Psoas muscle (tissue), 7 donors: ENCODE measurements at regions not wholly inside any gene's neighbourhood (a gene's known extent, or its start where the extent isn't known, plus 50 kb on each side); places are given as distances from the start of the nearest gene placed in this dataset.
"Not testable (repeated sequence)": the region's sequence is repeated elsewhere in the genome, so short reads cannot be mapped to it uniquely, and the experiment has no call there.

Experiments
- ATAC-seq, 4 donors: fragments of 200-7000 bp; cut with Tn5 transposase; one replicate each; pipeline ENCODE4 v1.9.1; 2020; ENCODE audit warnings: moderate library complexity in 3 of 4, mild to moderate bottlenecking in 2 of 4
- DNase-seq, 2 donors: peaks; one replicate each; pipeline ENCODE4 v3.0.0-alpha.2; 2020
- H3K27ac ChIP-seq: fragments of 200-600 bp; one replicate; pipeline ENCODE4 v1.8.0; 2022
- H3K27me3 ChIP-seq, 3 donors: fragments of 200-600 bp in 1 of 3; one replicate each; pipeline versions ENCODE4 v1.6.1 to v1.8.0; 2013 to 2022; ENCODE audit warnings: low read length in 2 of 3, mild to moderate bottlenecking in 2 of 3, moderate library complexity in 1 of 3; ENCODE audit not compliant: insufficient read depth in 3 of 3
- H3K36me3 ChIP-seq, 2 donors: fragments of 200-600 bp in 1 of 2; one replicate each; pipeline versions ENCODE4 v1.6.1 to v1.8.0; 2013 to 2022; ENCODE audit warnings: low read depth in 1 of 2, mild to moderate bottlenecking in 1 of 2, moderate library complexity in 1 of 2; ENCODE audit not compliant: insufficient read depth in 1 of 2
- H3K4me1 ChIP-seq: fragments of 200-600 bp; one replicate; pipeline ENCODE4 v1.8.0; 2022
- H3K4me3 ChIP-seq: fragments of 200-600 bp; one replicate; pipeline ENCODE4 v1.8.0; 2022; ENCODE audit warnings: mild to moderate bottlenecking
- H3K9me3 ChIP-seq: fragments of 200-600 bp; one replicate; pipeline ENCODE4 v1.8.0; 2022
- WGBS, 3 donors: extraction: QIAGEN DNeasy Blood & Tissue Kit; methylation state at CpG; one replicate each; pipeline versions ENCODE4 v1.1.6 to v1.1.7; 2013; 5-methylcytosine and 5-hydroxymethylcytosine counted together
- intact Hi-C, 2 donors: fragments of 100-400 bp; cut with DNase I; formaldehyde crosslinking; loops; one replicate each; pipeline versions ENCODE4 v1.11.0 to v1.14.2; 2022
- TF ChIP-seq, protein P1 (sequence below): fragments of 200-600 bp; IDR thresholded peaks from one replicate; pipeline ENCODE4 v1.8.0; 2022; ENCODE audit warnings: antibody characterized with exemption
- donor health status: healthy with polysubstance abuse.
- donor health status: DM: no; HTN: no; CAD: no; lungs with moderate emphysema.
- donor health status: Bipolar disorder and iron deficiency.
- donor health status: healthy.
- donor health status: DM: yes; HTN: yes; CAD: no.
- donor health status: DM: no; HTN: no; CAD: no.
- donor health status: DM: yes; HTN: yes; CAD: no.

DNA sequence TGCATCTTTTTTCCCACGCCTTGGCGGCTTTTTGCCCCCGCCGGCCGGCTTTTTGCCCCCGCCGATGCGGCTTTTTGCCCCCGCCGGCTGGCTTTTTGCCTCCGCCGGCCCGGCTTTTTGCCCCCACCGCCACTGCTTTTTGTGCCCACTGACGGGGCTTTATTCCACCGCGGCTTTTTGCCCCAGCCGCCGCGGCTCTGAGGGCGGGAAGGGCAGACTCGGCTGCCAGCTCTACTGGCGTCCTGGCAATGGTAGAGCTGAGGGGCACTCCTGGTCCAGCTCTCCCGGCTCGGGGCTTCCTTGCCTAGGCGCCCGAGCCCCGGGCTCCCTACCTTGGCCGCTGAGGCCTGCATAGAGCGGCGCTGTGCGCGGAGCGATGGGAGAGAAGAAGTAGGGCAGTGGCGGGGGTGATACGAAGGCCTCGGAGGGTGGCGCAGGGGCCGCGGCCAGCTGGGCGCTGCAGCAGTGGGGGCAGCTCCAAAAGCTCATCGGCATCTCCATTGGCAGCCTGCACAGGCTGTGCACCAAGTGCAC lies 591.4 kb downstream of the TP53TG3F start:
- intact Hi-C loops = no loop called here
- Histone ChIP-seq H3K36me3 (no peaks in the 10 kb centered on the region), H3K9me3 (no peaks in the 10 kb centered on the region), H3K4me1 (no peaks in the 10 kb centered on the region), H3K27me3 (no peaks in the 10 kb centered on the region), H3K4me3 (no peak overlapping the region), H3K27ac (no peak overlapping the region)
- ATAC-seq (no peak), DNase-seq (no peak)
- WGBS, 3 donors = 47 to 55% (median 52%) methylated on average over 39 to 42 of the region's 42 CpGs
- TF ChIP-seq, protein P1, sequence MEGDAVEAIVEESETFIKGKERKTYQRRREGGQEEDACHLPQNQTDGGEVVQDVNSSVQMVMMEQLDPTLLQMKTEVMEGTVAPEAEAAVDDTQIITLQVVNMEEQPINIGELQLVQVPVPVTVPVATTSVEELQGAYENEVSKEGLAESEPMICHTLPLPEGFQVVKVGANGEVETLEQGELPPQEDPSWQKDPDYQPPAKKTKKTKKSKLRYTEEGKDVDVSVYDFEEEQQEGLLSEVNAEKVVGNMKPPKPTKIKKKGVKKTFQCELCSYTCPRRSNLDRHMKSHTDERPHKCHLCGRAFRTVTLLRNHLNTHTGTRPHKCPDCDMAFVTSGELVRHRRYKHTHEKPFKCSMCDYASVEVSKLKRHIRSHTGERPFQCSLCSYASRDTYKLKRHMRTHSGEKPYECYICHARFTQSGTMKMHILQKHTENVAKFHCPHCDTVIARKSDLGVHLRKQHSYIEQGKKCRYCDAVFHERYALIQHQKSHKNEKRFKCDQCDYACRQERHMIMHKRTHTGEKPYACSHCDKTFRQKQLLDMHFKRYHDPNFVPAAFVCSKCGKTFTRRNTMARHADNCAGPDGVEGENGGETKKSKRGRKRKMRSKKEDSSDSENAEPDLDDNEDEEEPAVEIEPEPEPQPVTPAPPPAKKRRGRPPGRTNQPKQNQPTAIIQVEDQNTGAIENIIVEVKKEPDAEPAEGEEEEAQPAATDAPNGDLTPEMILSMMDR = no peak

- TF ChIP-seq, protein P1 = no peak
- Histone ChIP-seq H3K9me3 (no peaks in the 10 kb centered on the region), H3K4me1 (no peaks in the 10 kb centered on the region), H3K27ac (no peak overlapping the region), H3K36me3 (no peaks in the 10 kb centered on the region), H3K27me3 (no peaks in the 10 kb centered on the region), H3K4me3 (no peak overlapping the region)
- 54 to 61% (median 56%) methylated on average over 3 of the region's 3 CpGs for WGBS, 3 donors
- intact Hi-C loops = no loop called here
- ATAC-seq (no peak), DNase-seq (no peak)
Measured at GRCh38 chr16:34054137-34054536, 594.7 kb downstream of the TP53TG3F start.

GRCh38 chr16:34054969-34055368 lies 595.6 kb downstream of the TP53TG3F start:
- H3K4me3 ChIP-seq = no peak overlapping the region
- H3K36me3 ChIP-seq = no peaks in the 10 kb centered on the region
- no peaks in the 10 kb centered on the region for H3K9me3 ChIP-seq
- no peaks in the 10 kb centered on the region for H3K4me1 ChIP-seq
- intact Hi-C loops = no loop called here
- no peaks in the 10 kb centered on the region for H3K27me3 ChIP-seq
- WGBS, 3 donors = 47 to 50% (median 48%) methylated on average over 4 of the region's 4 CpGs
- ATAC-seq (no peak), DNase-seq (no peak)
- H3K27ac ChIP-seq = no peak overlapping the region
- TF ChIP-seq, protein P1 = no peak

DNA sequence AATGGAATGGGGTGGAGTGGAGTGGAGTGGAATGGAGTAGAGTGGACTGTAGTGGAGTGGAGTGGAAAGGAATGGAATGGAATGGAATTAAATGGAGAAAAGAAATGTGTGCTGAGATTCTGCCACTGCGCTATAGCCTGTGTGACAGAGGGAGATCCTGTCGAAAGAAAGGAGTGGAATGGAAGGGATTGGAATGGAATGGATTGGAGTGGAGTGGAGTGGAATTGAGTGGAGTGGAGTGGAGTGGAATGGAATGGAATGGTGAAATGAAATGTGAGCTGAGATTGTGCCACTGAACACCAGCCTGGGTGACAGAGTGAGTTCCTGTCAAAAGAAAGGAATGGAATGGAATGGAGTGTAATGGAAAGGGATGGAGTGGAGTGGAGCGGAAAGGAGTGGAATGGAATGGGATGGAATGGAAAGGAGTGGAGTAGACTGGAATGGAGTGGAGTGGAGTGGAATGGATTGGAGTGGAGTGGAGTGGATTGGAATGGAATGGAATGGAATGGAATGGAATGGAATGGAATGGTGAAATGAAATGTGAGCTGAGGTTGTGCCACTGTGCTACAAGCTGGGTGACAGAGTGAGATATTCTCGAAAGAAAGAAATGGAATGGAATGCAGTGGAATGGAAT lies 603.3 kb downstream of the TP53TG3F start:
- H3K27ac ChIP-seq, H3K27me3 ChIP-seq, H3K36me3 ChIP-seq, DNase-seq, intact Hi-C loops, H3K9me3 ChIP-seq, H3K4me1 ChIP-seq, H3K4me3 ChIP-seq: not testable (repeated sequence)
- ATAC-seq = peak; percentile 52 to 72 (median 66)
- 50 to 58% (median 56%) methylated on average over 4 of the region's 4 CpGs for WGBS, 3 donors

- intact Hi-C loops, H3K27me3 ChIP-seq, H3K9me3 ChIP-seq, H3K4me3 ChIP-seq, H3K27ac ChIP-seq, H3K4me1 ChIP-seq, H3K36me3 ChIP-seq, DNase-seq: not testable (repeated sequence)
- WGBS, 3 donors = 73 to 82% (median 73%) methylated on average over 1 of the region's 1 CpG
- peak; percentile 29 to 51 (median 48) for ATAC-seq
Measured at GRCh38 chr16:34063498-34064157, 604.2 kb downstream of the TP53TG3F start.

DNA sequence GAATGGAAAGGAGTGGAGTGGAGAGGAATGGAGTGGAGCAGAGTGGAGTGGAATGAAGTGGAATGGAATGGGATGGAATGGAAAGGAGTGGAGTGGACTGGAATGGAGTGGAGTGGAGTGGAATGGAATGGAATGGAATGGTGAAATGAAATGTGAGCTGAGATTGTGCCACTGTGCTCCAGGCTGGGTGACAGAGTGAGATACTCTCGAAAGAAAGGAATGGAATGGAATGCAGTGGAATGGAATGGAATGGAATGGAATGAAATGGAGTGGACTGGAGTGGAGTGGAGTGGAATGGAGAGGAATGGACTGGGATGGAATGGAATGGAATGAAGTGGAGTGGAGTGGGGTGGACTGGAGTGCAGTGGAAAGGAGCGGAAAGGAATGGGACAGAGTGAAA lies 605.2 kb downstream of the TP53TG3F start:
- H3K36me3 ChIP-seq, DNase-seq, H3K27ac ChIP-seq, H3K4me3 ChIP-seq, H3K27me3 ChIP-seq, intact Hi-C loops, H3K9me3 ChIP-seq, H3K4me1 ChIP-seq: not testable (repeated sequence)
- 55 to 71% (median 60%) methylated on average over 2 of the region's 2 CpGs for WGBS, 3 donors
- peak; percentile 21 to 50 (median 41) for ATAC-seq

DNA sequence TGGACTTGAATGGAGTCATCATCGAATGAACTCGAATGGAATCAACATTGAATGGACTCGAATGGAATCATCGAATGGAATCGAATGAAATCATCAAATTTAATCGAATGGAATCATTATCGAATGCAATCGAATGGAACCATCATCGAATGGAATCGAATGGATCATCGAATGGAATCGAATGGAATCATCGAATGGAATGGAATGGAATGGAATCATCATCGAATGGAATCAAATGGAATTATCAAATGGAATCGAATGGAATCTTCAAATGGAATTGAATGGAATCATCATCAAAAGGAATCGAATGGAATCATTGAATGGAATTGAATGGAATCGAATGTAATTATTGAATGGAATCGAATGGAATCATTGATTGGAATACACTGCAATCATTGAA lies 610.3 kb downstream of the TP53TG3F start:
- H3K36me3 ChIP-seq, DNase-seq, H3K27me3 ChIP-seq, H3K27ac ChIP-seq, H3K4me1 ChIP-seq, H3K9me3 ChIP-seq, intact Hi-C loops, H3K4me3 ChIP-seq, ATAC-seq: not testable (repeated sequence)
- WGBS, 3 donors = 80 to 82% (median 81%) methylated on average over 18 of the region's 18 CpGs
